GM21737 (cell line): ENCODE measurements at regions not wholly inside any gene's neighbourhood (a gene's known extent, or its start where the extent isn't known, plus 50 kb on each side); places are given as distances from the start of the nearest gene placed in this dataset.
"Not testable (repeated sequence)": the region's sequence is repeated elsewhere in the genome, so short reads cannot be mapped to it uniquely, and the experiment has no call there.

Experiments used
- ATAC-seq: cut with Tn5 transposase; IDR thresholded peaks from one replicate; pipeline ENCODE4 v1.9.1; 2021; ENCODE audit warnings: mild to moderate bottlenecking, moderate library complexity; ENCODE audit not compliant: unreplicated experiment

- no peak for ATAC-seq
Measured at GRCh38 chr1:116292929-116293725, 79.9 kb upstream of the ATP1A1 start.

- no peak for ATAC-seq
Measured at GRCh38 chr1:116297495-116298212, 75.4 kb upstream of the ATP1A1 start.

GRCh38 chr1:116298213-116298579 lies 74.8 kb upstream of the ATP1A1 start:
- not testable (repeated sequence) for ATAC-seq

GRCh38 chr1:116298746-116299145 lies 74.3 kb upstream of the ATP1A1 start:
- ATAC-seq, result no peak

GRCh38 chr1:116299248-116299647 lies 73.8 kb upstream of the ATP1A1 start:
- no peak for ATAC-seq

GRCh38 chr1:116302281-116302680 lies 70.8 kb upstream of the ATP1A1 start:
- no peak for ATAC-seq

- ATAC-seq, result no peak
Measured at GRCh38 chr1:116306102-116306501, 66.9 kb upstream of the ATP1A1 start.

GRCh38 chr1:116306840-116307442 lies 66.1 kb upstream of the ATP1A1 start:
- ATAC-seq, result no peak

GRCh38 chr1:116308276-116308675 lies 64.8 kb upstream of the ATP1A1 start:
- no peak for ATAC-seq

- no peak for ATAC-seq
Measured at GRCh38 chr1:116309090-116309870, 63.8 kb upstream of the ATP1A1 start.

GRCh38 chr1:116310180-116310579 lies 62.9 kb upstream of the ATP1A1 start:
- ATAC-seq, result no peak

GRCh38 chr1:116311193-116311592 lies 61.9 kb upstream of the ATP1A1 start:
- no peak for ATAC-seq

GRCh38 chr1:116311756-116312680 lies 61.0 kb upstream of the ATP1A1 start:
- no peak for ATAC-seq

GRCh38 chr1:116312681-116313069 lies 60.4 kb upstream of the ATP1A1 start:
- ATAC-seq, result no peak

GRCh38 chr1:116313776-116314175 lies 59.3 kb upstream of the ATP1A1 start:
- no peak for ATAC-seq

- ATAC-seq, result no peak
Measured at GRCh38 chr1:116314305-116314919, 58.6 kb upstream of the ATP1A1 start.

- no peak for ATAC-seq
Measured at GRCh38 chr1:116316373-116316772, 56.7 kb upstream of the ATP1A1 start.

- no peak for ATAC-seq
Measured at GRCh38 chr1:116318897-116319296, 54.1 kb upstream of the ATP1A1 start.

- ATAC-seq, result no peak
Measured at GRCh38 chr1:116320874-116321273, 52.2 kb upstream of the ATP1A1 start.

GRCh38 chr1:116321766-116322175 lies 51.3 kb upstream of the ATP1A1 start:
- no peak for ATAC-seq
